NCI-H2196 (cell line): ENCODE measurements at regions not wholly inside any gene's neighbourhood (a gene's known extent, or its start where the extent isn't known, plus 50 kb on each side); places are given as distances from the start of the nearest gene placed in this dataset.
"Not testable (repeated sequence)": the region's sequence is repeated elsewhere in the genome, so short reads cannot be mapped to it uniquely, and the experiment has no call there.

Source experiments
- DNase-seq: peaks from one replicate; lab custom pipeline; 2025; ENCODE audit not compliant: unreplicated experiment; lab: John Stamatoyannopoulos, UW

- DNase-seq: no peak
Observed at GRCh38 chr6:6091608-6092002, 84.9 kb upstream of the NRN1 start.

- DNase-seq: no peak
Observed at GRCh38 chr6:6090861-6091607, 84.3 kb upstream of the NRN1 start.

GRCh38 chr6:6085928-6086668, 79.4 kb upstream of the NRN1 start:
- no peak for DNase-seq

- DNase-seq: no peak
Observed at GRCh38 chr6:6080975-6081374, 74.2 kb upstream of the NRN1 start.

- no peak for DNase-seq
Observed at GRCh38 chr6:6074190-6074589, 67.5 kb upstream of the NRN1 start.

- not testable (repeated sequence) for DNase-seq
Observed at GRCh38 chr6:6068157-6068556, 61.4 kb upstream of the NRN1 start.

- no peak for DNase-seq
Observed at GRCh38 chr6:6058054-6058444, 51.3 kb upstream of the NRN1 start.

GRCh38 chr6:6057442-6058053, 50.8 kb upstream of the NRN1 start:
- DNase-seq: peak; percentile 19
